Astrocyte of the spinal cord (primary cell): ENCODE measurements at regions not wholly inside any gene's neighbourhood (a gene's known extent, or its start where the extent isn't known, plus 50 kb on each side); places are given as distances from the start of the nearest gene placed in this dataset.

Experiments
- DNase-seq: peaks from one replicate; pipeline ENCODE4 v3.0.0; 2011; ENCODE audit warnings: low read depth, low spot score
- H3K4me3 ChIP-seq: 2 replicates; pipeline ENCODE4 v1.5.1; 2011; ENCODE audit warnings: low read depth, mild to moderate bottlenecking, low read length, moderate library complexity
- CTCF ChIP-seq: IDR thresholded peaks from 2 replicates; pipeline ENCODE4 v1.5.1; 2012; ENCODE audit warnings: low read depth, mild to moderate bottlenecking, low read length, inconsistent platforms
- in situ Hi-C: cut with HindIII; loops from 2 replicates; pipeline ENCODE4 v1.10.0; 2017; ENCODE audit warnings: low sequenced_read_pairs

DNA sequence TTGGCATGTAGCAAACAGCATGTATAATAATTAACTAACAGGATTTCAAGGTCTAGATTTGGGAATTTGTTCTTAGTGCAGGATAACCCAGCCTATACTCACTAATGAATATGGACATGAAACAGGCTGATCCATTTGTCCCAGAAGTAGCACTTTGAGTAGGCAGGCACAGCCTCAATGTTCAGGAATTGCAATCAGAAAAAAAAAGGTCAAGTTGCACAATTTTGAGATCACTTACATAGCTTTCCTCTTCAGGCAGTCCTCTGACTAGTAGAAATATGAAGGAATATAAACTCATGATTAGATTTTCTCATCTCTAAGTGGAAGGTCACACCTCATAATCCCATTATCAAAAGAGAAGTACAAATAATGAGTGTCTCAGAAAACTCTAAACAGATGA is 921.4 kb upstream of the CELF2 start:
- TF ChIP-seq CTCF = no peak
- DNase-seq = no peak
- H3K4me3 ChIP-seq = no peak overlapping the region
- in situ Hi-C loops = no loop called here

GRCh38 chr10:10096898-10097297 is 920.8 kb upstream of the CELF2 start:
- DNase-seq = no peak
- in situ Hi-C loops = no loop called here
- TF ChIP-seq CTCF = no peak
- no peak overlapping the region for H3K4me3 ChIP-seq

- H3K4me3 ChIP-seq = no peak overlapping the region
- TF ChIP-seq CTCF = no peak
- DNase-seq = no peak
- in situ Hi-C loops = no loop called here
Measured at GRCh38 chr10:10101106-10101505, 916.6 kb upstream of the CELF2 start.

- DNase-seq = no peak
- no peak for TF ChIP-seq CTCF
- no peak overlapping the region for H3K4me3 ChIP-seq
- in situ Hi-C loops = no loop called here
Measured at GRCh38 chr10:10110844-10111490, 906.7 kb upstream of the CELF2 start.

- in situ Hi-C loops = no loop called here
- H3K4me3 ChIP-seq = no peak overlapping the region
- TF ChIP-seq CTCF = no peak
Measured at GRCh38 chr10:10118131-10118530, 899.5 kb upstream of the CELF2 start.

GRCh38 chr10:10120671-10121070 is 897.0 kb upstream of the CELF2 start:
- no peak overlapping the region for H3K4me3 ChIP-seq
- in situ Hi-C loops = no loop called here
- no peak for TF ChIP-seq CTCF
- no peak for DNase-seq

More at GRCh38 chr10:10118131-10118530, 899.5 kb upstream of the CELF2 start:
- no peak for DNase-seq

DNA sequence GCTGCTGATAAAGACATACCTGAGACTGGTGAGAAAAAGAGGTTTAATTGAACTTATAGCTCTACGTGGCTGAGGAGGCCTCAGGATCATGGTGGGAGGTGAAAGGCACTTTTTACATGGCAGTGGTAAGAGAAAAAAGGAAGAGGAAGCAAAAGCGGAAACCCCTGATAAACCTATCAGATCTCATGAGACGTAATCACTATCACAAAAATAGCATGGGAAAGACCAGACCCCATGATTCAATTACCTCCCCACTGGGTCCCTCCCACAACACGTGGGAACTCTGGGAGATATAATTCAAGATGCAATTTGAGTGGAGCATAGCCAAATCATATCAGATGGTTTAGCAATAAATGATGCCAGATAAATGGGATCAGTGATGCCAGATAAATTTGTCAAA is 892.0 kb upstream of the CELF2 start:
- no peak for DNase-seq
- H3K4me3 ChIP-seq = no peak overlapping the region
- in situ Hi-C loops = no loop called here
- no peak for TF ChIP-seq CTCF
